HG02678 (cell line): ENCODE measurements at regions not wholly inside any gene's neighbourhood (a gene's known extent, or its start where the extent isn't known, plus 50 kb on each side); places are given as distances from the start of the nearest gene placed in this dataset.
"Not testable (repeated sequence)": the region's sequence is repeated elsewhere in the genome, so short reads cannot be mapped to it uniquely, and the experiment has no call there.

Experiments used
- ATAC-seq: cut with Tn5 transposase; IDR thresholded peaks from one replicate; pipeline ENCODE4 v1.9.1; 2021; ENCODE audit warnings: mild to moderate bottlenecking, moderate library complexity; ENCODE audit not compliant: unreplicated experiment

- not testable (repeated sequence) for ATAC-seq
These were observed 68.7 kb upstream of the ZFAND5 start for GRCh38 chr9:72433616-72434267.

GRCh38 chr9:72431036-72431435, 66.0 kb upstream of the ZFAND5 start:
- ATAC-seq: no peak

GRCh38 chr9:72428329-72428728, 63.3 kb upstream of the ZFAND5 start:
- no peak for ATAC-seq

- ATAC-seq: no peak
These were observed 62.8 kb upstream of the ZFAND5 start for GRCh38 chr9:72427801-72428200.

GRCh38 chr9:72424131-72424530, 59.1 kb upstream of the ZFAND5 start:
- ATAC-seq: no peak

- ATAC-seq: no peak
These were observed 57.2 kb upstream of the ZFAND5 start for GRCh38 chr9:72422214-72422613.

- no peak for ATAC-seq
These were observed 55.8 kb upstream of the ZFAND5 start for GRCh38 chr9:72420783-72421182.

GRCh38 chr9:72415948-72416347, 50.9 kb upstream of the ZFAND5 start:
- ATAC-seq: no peak

- no peak for ATAC-seq
These were observed 50.2 kb upstream of the ZFAND5 start for GRCh38 chr9:72415163-72415562.
